Neuronal stem cell (in vitro differentiated cells): ENCODE measurements at regions not wholly inside any gene's neighbourhood (a gene's known extent, or its start where the extent isn't known, plus 50 kb on each side); places are given as distances from the start of the nearest gene placed in this dataset.

Source experiments
- DNase-seq: peaks from one replicate; pipeline ENCODE4 v3.0.0-alpha.2; 2013; ENCODE audit warnings: low spot score
- H2AFZ ChIP-seq: one replicate; pipeline ENCODE4 v1.6.1; 2013; ENCODE audit warnings: mild to moderate bottlenecking, low read length, inconsistent platforms
- H2AK5ac ChIP-seq: 2 replicates; pipeline ENCODE4 v1.6.1; 2013; ENCODE audit warnings: low read depth, mild to moderate bottlenecking, inconsistent platforms, low read length, moderate library complexity, mixed read lengths
- H2BK120ac ChIP-seq: 2 replicates; pipeline ENCODE4 v1.6.1; 2013; ENCODE audit warnings: low read depth, mild to moderate bottlenecking, inconsistent platforms, low read length, moderate library complexity, mixed read lengths
- H2BK12ac ChIP-seq: one replicate; pipeline ENCODE4 v1.6.1; 2013; ENCODE audit warnings: low read length, inconsistent platforms
- H2BK15ac ChIP-seq: 2 replicates; pipeline ENCODE4 v1.6.1; 2013; ENCODE audit warnings: mild to moderate bottlenecking, low read length, inconsistent platforms, mixed read lengths
- H2BK5ac ChIP-seq: one replicate; pipeline ENCODE4 v1.6.1; 2013; ENCODE audit warnings: inconsistent platforms, mild to moderate bottlenecking, low read length, moderate library complexity
- H3K14ac ChIP-seq: one replicate; pipeline ENCODE4 v1.6.1; 2013; ENCODE audit warnings: low read length, inconsistent platforms
- H3K18ac ChIP-seq: 2 replicates; pipeline ENCODE4 v1.6.1; 2013; ENCODE audit warnings: low read length, inconsistent platforms
- H3K23ac ChIP-seq: 2 replicates; pipeline ENCODE4 v1.6.1; 2013; ENCODE audit warnings: low read depth, mild to moderate bottlenecking, mixed read lengths, low read length, inconsistent platforms; ENCODE audit not compliant: poor library complexity
- H3K27ac ChIP-seq: replicated peaks from 3 replicates; pipeline ENCODE4 v1.5.1; 2013; ENCODE audit warnings: low read length, inconsistent platforms
- H3K27me3 ChIP-seq, 3 experiments: 2 replicates each; pipeline ENCODE4 v1.6.1; 2013; ENCODE audit warnings: low read length in 3 of 3, mild to moderate bottlenecking in 2 of 3, inconsistent platforms in 1 of 3, low read depth in 1 of 3, mixed read lengths in 1 of 3, moderate library complexity in 1 of 3; ENCODE audit not compliant: control insufficient read depth in 3 of 3, insufficient read depth in 3 of 3
- H3K36me3 ChIP-seq, 2 donors: replicated peaks in 1 of 2; 2 replicates each; pipeline ENCODE4 v1.6.1; 2013; ENCODE audit warnings: low read length in 2 of 2; ENCODE audit not compliant: control insufficient read depth in 2 of 2, insufficient read depth in 2 of 2
- H3K4ac ChIP-seq: 2 replicates; pipeline ENCODE4 v1.6.1; 2013; ENCODE audit warnings: inconsistent platforms, mild to moderate bottlenecking, low read length, moderate library complexity
- H3K4me1 ChIP-seq, 2 donors: 1 replicate in 1 of 2; 2 replicates in 1 of 2; pipeline ENCODE4 v1.6.1; 2013; ENCODE audit warnings: low read length in 2 of 2, low read depth in 1 of 2; ENCODE audit not compliant: control insufficient read depth in 2 of 2, insufficient read depth in 1 of 2
- H3K4me2 ChIP-seq: one replicate; pipeline ENCODE4 v1.6.1; 2013; ENCODE audit warnings: mild to moderate bottlenecking, low read length, inconsistent platforms; ENCODE audit not compliant: insufficient read depth, poor library complexity, severe bottlenecking
- H3K4me3 ChIP-seq, 2 donors: 2 replicates each; pipeline ENCODE4 v1.5.1; 2013; ENCODE audit warnings: low read length in 2 of 2, mild to moderate bottlenecking in 2 of 2, inconsistent platforms in 1 of 2, moderate library complexity in 1 of 2
- H3K79me1 ChIP-seq: one replicate; pipeline ENCODE4 v1.6.1; 2013; ENCODE audit warnings: low read depth, mild to moderate bottlenecking, inconsistent platforms, low read length, moderate library complexity
- H3K9ac ChIP-seq: one replicate; pipeline ENCODE4 v1.6.1; 2013; ENCODE audit warnings: mild to moderate bottlenecking, low read depth, low read length, inconsistent platforms; ENCODE audit not compliant: poor library complexity
- H3K9me3 ChIP-seq, 2 donors: replicated peaks in 1 of 2; 2 replicates each; pipeline versions ENCODE3 to v1.6.1; 2013; ENCODE audit warnings: low read length in 2 of 2, mild to moderate bottlenecking in 2 of 2, inconsistent platforms in 1 of 2, low read depth in 1 of 2, mixed read lengths in 1 of 2, moderate library complexity in 1 of 2; ENCODE audit not compliant: control insufficient read depth in 2 of 2, insufficient read depth in 1 of 2
- H4K8ac ChIP-seq: one replicate; pipeline ENCODE4 v1.6.1; 2013; ENCODE audit warnings: low read depth, mild to moderate bottlenecking, inconsistent platforms, low read length, moderate library complexity
- H4K91ac ChIP-seq: one replicate; pipeline ENCODE4 v1.6.1; 2013; ENCODE audit warnings: low read length, low read depth, mild to moderate bottlenecking, inconsistent platforms; ENCODE audit not compliant: poor library complexity
- WGBS, 2 donors: extraction: QIAGEN DNeasy Blood & Tissue Kit; methylation state at CpG; one replicate each; pipeline ENCODE4 v1.1.7; 2013; ENCODE audit warnings: missing lambda C conversion rate in 2 of 2, mixed read lengths in 1 of 2; ENCODE audit not compliant: insufficient read length in 2 of 2, insufficient replicate concordance in 1 of 2; ENCODE audit errors: extremely low coverage in 2 of 2; 5-methylcytosine and 5-hydroxymethylcytosine counted together

DNA sequence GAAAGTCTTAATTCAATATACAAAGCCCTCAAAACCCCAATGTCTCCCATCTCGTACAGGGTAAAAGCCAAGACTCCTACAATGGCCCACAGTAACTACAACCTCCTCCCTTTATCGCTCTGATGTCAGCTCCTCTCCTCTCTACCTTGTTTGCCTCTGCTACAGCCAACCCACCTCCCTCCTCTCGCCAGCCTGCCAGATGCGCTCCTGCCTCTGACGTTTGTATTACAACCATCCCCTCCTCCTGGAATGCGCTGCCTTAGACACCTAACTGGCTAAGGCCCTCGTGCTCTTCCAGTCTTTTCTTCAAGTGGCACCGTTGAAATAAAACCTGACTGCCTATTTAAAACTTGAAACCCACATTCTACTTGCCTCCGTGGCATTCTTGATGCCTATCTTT, 115.3 kb upstream of the MYO3A start:
- Histone ChIP-seq H3K4me1 (peaks cover 5 to 11% of the 10 kb centered on the region in 2 donors), H4K8ac (no peak overlapping the region), H3K4ac (no peak overlapping the region), H3K18ac (no peak overlapping the region), H3K23ac (no peak overlapping the region), H3K27ac (no peak overlapping the region), H3K79me1 (no peaks in the 10 kb centered on the region), H3K4me3 (no peak overlapping the region), H3K27me3 (no peaks in the 10 kb centered on the region), H3K36me3 (no peaks in the 10 kb centered on the region), H2AFZ (peak overlapping the region; percentile 32), H2AK5ac (no peak overlapping the region), H3K9me3 (peaks cover 0 to 4% of the 10 kb centered on the region in 2 donors), H3K9ac (no peak overlapping the region), H2BK15ac (no peak overlapping the region), H3K4me2 (no peak overlapping the region), H4K91ac (no peak overlapping the region), H3K14ac (no peak overlapping the region), H2BK5ac (no peak overlapping the region), H2BK12ac (no peak overlapping the region), H2BK120ac (no peak overlapping the region)
- WGBS, 2 donors, result no CpG with 5 or more reads among the region's 9 CpGs
- no peak for DNase-seq

DNA sequence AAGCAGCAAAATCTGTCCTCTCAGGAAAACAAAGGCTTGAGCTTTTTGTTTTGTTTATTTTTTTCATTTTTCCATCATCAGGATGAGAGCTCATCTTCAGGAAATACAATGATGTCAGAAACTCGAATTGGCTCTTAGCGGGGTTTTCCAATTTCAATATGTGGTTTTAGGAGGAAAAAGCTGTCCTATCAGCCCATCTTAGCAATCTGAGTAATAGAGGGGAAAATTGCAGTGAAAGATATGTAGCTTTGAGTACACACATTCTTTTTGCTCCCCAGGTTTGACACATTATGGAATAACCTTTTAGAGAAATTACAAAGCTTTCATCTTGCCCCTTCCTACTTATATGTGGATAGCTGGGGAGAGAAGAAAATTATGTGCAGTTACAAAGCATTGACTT, 113.6 kb upstream of the MYO3A start:
- Histone ChIP-seq H4K8ac (no peak overlapping the region), H2BK12ac (no peak overlapping the region), H2AFZ (peak overlapping the region; percentile 66), H4K91ac (no peak overlapping the region), H2BK5ac (no peak overlapping the region), H3K23ac (no peak overlapping the region), H3K4ac (no peak overlapping the region), H3K36me3 (no peaks in the 10 kb centered on the region), H3K18ac (no peak overlapping the region), H2AK5ac (no peak overlapping the region), H3K4me3 (no peak overlapping the region), H3K79me1 (no peaks in the 10 kb centered on the region), H2BK120ac (no peak overlapping the region), H3K4me1 (peaks cover 5 to 11% of the 10 kb centered on the region in 2 donors), H3K27me3 (no peaks in the 10 kb centered on the region), H3K9ac (no peak overlapping the region), H3K4me2 (no peak overlapping the region), H3K14ac (no peak overlapping the region), H2BK15ac (no peak overlapping the region), H3K9me3 (peaks cover 0 to 2% of the 10 kb centered on the region in 2 donors), H3K27ac (no peak overlapping the region)
- no CpG with 5 or more reads among the region's 2 CpGs for WGBS, 2 donors
- no peak for DNase-seq

- H3K27me3 ChIP-seq, result no peaks in the 10 kb centered on the region
- no CpG with 5 or more reads among the region's 8 CpGs for WGBS, 2 donors
- H3K18ac ChIP-seq, result no peak overlapping the region
- no peak overlapping the region for H4K91ac ChIP-seq
- no peak overlapping the region for H2AK5ac ChIP-seq
- H3K4me2 ChIP-seq, result no peak overlapping the region
- H2BK15ac ChIP-seq, result no peak overlapping the region
- no peak overlapping the region for H3K23ac ChIP-seq
- H3K9ac ChIP-seq, result no peak overlapping the region
- no peak overlapping the region for H3K4ac ChIP-seq
- no peaks in the 10 kb centered on the region for H3K36me3 ChIP-seq
- peak overlapping the region; percentile 66 for H2AFZ ChIP-seq
- no peak overlapping the region for H2BK5ac ChIP-seq
- H2BK12ac ChIP-seq, result no peak overlapping the region
- peaks cover 3 to 11% of the 10 kb centered on the region in 2 donors for H3K4me1 ChIP-seq
- H3K9me3 ChIP-seq, result no peaks in the 10 kb centered on the region
- no peak overlapping the region for H3K4me3 ChIP-seq
- H2BK120ac ChIP-seq, result no peak overlapping the region
- no peak overlapping the region for H3K27ac ChIP-seq
- H3K79me1 ChIP-seq, result no peaks in the 10 kb centered on the region
- DNase-seq, result no peak
- H3K14ac ChIP-seq, result no peak overlapping the region
- no peak overlapping the region for H4K8ac ChIP-seq
Measured at GRCh38 chr10:25820874-25821273, 113.2 kb upstream of the MYO3A start.

DNA sequence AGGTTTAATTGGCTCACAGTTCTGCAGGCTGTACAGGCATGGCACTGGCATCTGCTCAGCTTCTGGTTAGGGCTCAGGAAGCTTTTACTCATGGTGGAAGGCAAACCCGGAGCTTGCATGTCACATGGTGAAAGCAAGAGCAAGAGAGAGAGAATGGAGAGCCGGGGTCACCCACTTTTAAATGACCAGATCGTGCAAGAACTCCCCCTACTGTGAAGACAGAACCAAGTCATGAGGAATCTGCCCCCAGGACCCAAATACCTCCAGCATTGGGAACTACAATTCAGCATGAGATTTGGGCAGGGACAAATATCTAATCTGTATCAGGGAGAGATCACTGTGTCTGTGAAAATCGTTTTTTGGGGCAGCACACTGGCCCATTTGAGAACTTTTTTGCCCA, 110.0 kb upstream of the MYO3A start:
- H3K23ac ChIP-seq, result no peak overlapping the region
- DNase-seq, result no peak
- H3K4me1 ChIP-seq, result peaks cover 0 to 7% of the 10 kb centered on the region in 2 donors
- H2AFZ ChIP-seq, result peak overlapping the region; percentile 19
- H4K91ac ChIP-seq, result no peak overlapping the region
- no peak overlapping the region for H3K18ac ChIP-seq
- no peak overlapping the region for H2BK15ac ChIP-seq
- no peaks in the 10 kb centered on the region for H3K79me1 ChIP-seq
- WGBS, 2 donors, result no CpG with 5 or more reads among the region's 4 CpGs
- no peak overlapping the region for H2BK120ac ChIP-seq
- no peak overlapping the region for H3K9ac ChIP-seq
- H2BK12ac ChIP-seq, result no peak overlapping the region
- no peak overlapping the region for H3K14ac ChIP-seq
- no peak overlapping the region for H3K27ac ChIP-seq
- H3K36me3 ChIP-seq, result no peaks in the 10 kb centered on the region
- H3K27me3 ChIP-seq, result no peaks in the 10 kb centered on the region
- no peak overlapping the region for H4K8ac ChIP-seq
- no peak overlapping the region for H2AK5ac ChIP-seq
- no peak overlapping the region for H3K4ac ChIP-seq
- no peak overlapping the region for H3K4me3 ChIP-seq
- no peak overlapping the region for H2BK5ac ChIP-seq
- no peak overlapping the region for H3K4me2 ChIP-seq
- no peaks in the 10 kb centered on the region for H3K9me3 ChIP-seq
